ENCODE measurements at regions not wholly inside any gene's neighbourhood (a gene's known extent, or its start where the extent isn't known, plus 50 kb on each side); places are given as distances from the start of the nearest gene placed in this dataset.

- Histone ChIP-seq H3K9me3 (no peaks in the 10 kb centered on the region), H3K27ac (no peak overlapping the region), H3K27me3 (no peaks in the 10 kb centered on the region), H3K4me3 (no peak overlapping the region), H3K36me3 (no peaks in the 10 kb centered on the region), H3K4me1 (ENCODE audit: insufficient read depth) (no peaks in the 10 kb centered on the region)
- 61 to 69% (median 67%) methylated on average over 9 of the region's 9 CpGs for WGBS, 3 donors
- no peak for DNase-seq
- intact Hi-C loops (cut with DNase I): no loop called here
- TF ChIP-seq CTCF (IDR thresholded peaks at IDR 0.05) (no peak), EP300 (IDR thresholded peaks at IDR 0.05) (no peak), POLR2A (IDR thresholded peaks at IDR 0.05) (no peak)
Observed at GRCh38 chr11:122348659-122349409, 232.8 kb upstream of the BLID start.

GRCh38 chr11:122346006-122346405 lies 230.0 kb upstream of the BLID start:
- Histone ChIP-seq H3K4me3 (no peak overlapping the region), H3K27me3 (no peaks in the 10 kb centered on the region), H3K4me1 (ENCODE audit: insufficient read depth) (no peaks in the 10 kb centered on the region), H3K27ac (no peak overlapping the region), H3K9me3 (no peaks in the 10 kb centered on the region), H3K36me3 (no peaks in the 10 kb centered on the region)
- intact Hi-C loops (cut with DNase I): no loop called here
- 64 to 76% (median 68%) methylated on average over 2 of the region's 2 CpGs for WGBS, 3 donors
- DNase-seq: no peak
- TF ChIP-seq CTCF (IDR thresholded peaks at IDR 0.05): no peak
- no peak for TF ChIP-seq POLR2A (IDR thresholded peaks at IDR 0.05)
- no peak for TF ChIP-seq EP300 (IDR thresholded peaks at IDR 0.05)

GRCh38 chr11:122345586-122345985 lies 229.6 kb upstream of the BLID start:
- intact Hi-C loops (cut with DNase I): no loop called here
- H3K4me3 ChIP-seq: no peak overlapping the region
- no peaks in the 10 kb centered on the region for H3K4me1 ChIP-seq (ENCODE audit: insufficient read depth)
- no peaks in the 10 kb centered on the region for H3K36me3 ChIP-seq
- H3K27me3 ChIP-seq: no peaks in the 10 kb centered on the region
- H3K9me3 ChIP-seq: no peaks in the 10 kb centered on the region
- DNase-seq: no peak
- H3K27ac ChIP-seq: no peak overlapping the region
- no peak for TF ChIP-seq EP300 (IDR thresholded peaks at IDR 0.05)
- no peak for TF ChIP-seq CTCF (IDR thresholded peaks at IDR 0.05)
- no peak for TF ChIP-seq POLR2A (IDR thresholded peaks at IDR 0.05)
- WGBS, 3 donors: 84 to 86% (median 84%) methylated on average over 7 of the region's 7 CpGs

GRCh38 chr11:122344215-122344614 lies 228.2 kb upstream of the BLID start:
- H3K36me3 ChIP-seq: no peaks in the 10 kb centered on the region
- H3K27ac ChIP-seq: no peak overlapping the region
- H3K4me1 ChIP-seq (ENCODE audit: insufficient read depth): no peaks in the 10 kb centered on the region
- no peak for TF ChIP-seq POLR2A (IDR thresholded peaks at IDR 0.05)
- no peak for TF ChIP-seq CTCF (IDR thresholded peaks at IDR 0.05)
- TF ChIP-seq EP300 (IDR thresholded peaks at IDR 0.05): no peak
- H3K27me3 ChIP-seq: no peaks in the 10 kb centered on the region
- intact Hi-C loops (cut with DNase I): no loop called here
- H3K9me3 ChIP-seq: no peaks in the 10 kb centered on the region
- DNase-seq: no peak
- no peak overlapping the region for H3K4me3 ChIP-seq
- 29 to 35% (median 32%) methylated on average over 3 of the region's 3 CpGs for WGBS, 3 donors

All from ovary (tissue), 7 donors.